ENCODE measurements at regions not wholly inside any gene's neighbourhood (a gene's known extent, or its start where the extent isn't known, plus 50 kb on each side); places are given as distances from the start of the nearest gene placed in this dataset.

DNA sequence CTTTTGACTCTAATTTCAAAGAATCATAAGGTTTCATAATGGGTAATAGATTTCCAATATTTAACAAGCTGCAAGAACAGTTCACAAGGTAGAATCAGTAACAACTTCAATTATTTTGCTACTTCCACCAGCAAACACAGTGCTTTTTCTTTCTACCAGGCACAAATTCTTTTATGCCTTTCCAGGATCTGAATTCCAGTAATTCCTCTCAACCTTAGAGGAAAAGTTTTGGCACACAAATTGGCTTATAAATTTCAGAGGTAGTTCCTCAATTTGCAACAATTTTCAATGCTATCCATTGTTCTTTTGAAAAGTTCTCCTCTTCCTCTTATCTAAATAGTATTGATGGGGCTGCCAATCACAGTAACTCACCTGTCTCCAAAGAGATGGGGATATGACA is 665.4 kb upstream of the PHF14 start:
- Mint-ChIP-seq H3K27me3 (ENCODE audit: low read depth) (no peaks in the 10 kb centered on the region), H3K4me1 (no peaks in the 10 kb centered on the region), H3K36me3 (no peaks in the 10 kb centered on the region), H3K4me3 (no peak overlapping the region), H3K27ac (no peak overlapping the region), H3K9me3 (peaks cover 20% of the 10 kb centered on the region)
- ATAC-seq (no peak), DNase-seq (ENCODE audit: low spot score) (no peak)
- POLR2A ChIA-PET: no interaction called here
- TF ChIP-seq, protein P1, sequence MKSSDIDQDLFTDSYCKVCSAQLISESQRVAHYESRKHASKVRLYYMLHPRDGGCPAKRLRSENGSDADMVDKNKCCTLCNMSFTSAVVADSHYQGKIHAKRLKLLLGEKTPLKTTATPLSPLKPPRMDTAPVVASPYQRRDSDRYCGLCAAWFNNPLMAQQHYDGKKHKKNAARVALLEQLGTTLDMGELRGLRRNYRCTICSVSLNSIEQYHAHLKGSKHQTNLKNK (CRISPR knock-in tag; IDR thresholded peaks at IDR 0.05): no peak
- no peak for TF ChIP-seq ZNF396 (CRISPR knock-in tag; IDR thresholded peaks at IDR 0.05; ENCODE audit: borderline replicate concordance)
- no peak for TF ChIP-seq CBFB (CRISPR knock-in tag; IDR thresholded peaks at IDR 0.05; ENCODE audit: low read depth)
- CTCF ChIA-PET: no interaction called here

DNA sequence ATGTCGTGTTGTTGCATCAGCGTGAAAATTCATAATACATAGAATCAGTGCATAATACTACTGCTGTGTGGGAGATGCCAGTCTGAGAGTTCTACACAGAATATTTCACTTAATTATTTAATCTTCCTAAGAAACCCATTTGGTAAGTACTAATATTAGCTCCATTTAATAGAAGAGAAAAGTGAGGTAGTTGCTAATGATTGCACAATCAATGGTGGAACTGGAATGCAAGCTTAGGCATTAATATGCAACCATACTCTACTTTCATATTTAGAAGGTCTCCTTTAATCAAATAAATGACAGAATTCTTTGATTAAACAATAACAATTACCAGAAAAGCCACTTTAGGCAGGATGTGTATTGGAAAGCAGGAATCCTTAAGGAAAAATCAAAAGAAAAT is 660.7 kb upstream of the PHF14 start:
- CTCF ChIA-PET: no interaction called here
- H3K9me3 Mint-ChIP-seq: no peaks in the 10 kb centered on the region
- ATAC-seq (no peak), DNase-seq (ENCODE audit: low spot score) (no peak)
- H3K27ac Mint-ChIP-seq: no peak overlapping the region
- TF ChIP-seq ZNF396 (CRISPR knock-in tag; IDR thresholded peaks at IDR 0.05; ENCODE audit: borderline replicate concordance) (no peak), KAT7 (CRISPR knock-in tag; IDR thresholded peaks at IDR 0.05; ENCODE audit: borderline replicate concordance) (no peak), ZNF423 (CRISPR knock-in tag; IDR thresholded peaks at IDR 0.05) (no peak), NR2C2 (CRISPR knock-in tag; IDR thresholded peaks at IDR 0.05) (no peak), FOXP1 (CRISPR knock-in tag; IDR thresholded peaks at IDR 0.05; ENCODE audit: borderline replicate concordance) (no peak), FOXK1 (CRISPR knock-in tag; IDR thresholded peaks at IDR 0.05) (no peak), ETV6 (CRISPR knock-in tag; IDR thresholded peaks at IDR 0.05) (no peak), CBFB (CRISPR knock-in tag; IDR thresholded peaks at IDR 0.05; ENCODE audit: low read depth) (no peak), ZNF219 (CRISPR knock-in tag; IDR thresholded peaks at IDR 0.05; ENCODE audit: borderline replicate concordance) (no peak), ZNF317 (CRISPR knock-in tag; IDR thresholded peaks at IDR 0.05; ENCODE audit: borderline replicate concordance, low read depth) (no peak)
- TF ChIP-seq, protein P2, sequence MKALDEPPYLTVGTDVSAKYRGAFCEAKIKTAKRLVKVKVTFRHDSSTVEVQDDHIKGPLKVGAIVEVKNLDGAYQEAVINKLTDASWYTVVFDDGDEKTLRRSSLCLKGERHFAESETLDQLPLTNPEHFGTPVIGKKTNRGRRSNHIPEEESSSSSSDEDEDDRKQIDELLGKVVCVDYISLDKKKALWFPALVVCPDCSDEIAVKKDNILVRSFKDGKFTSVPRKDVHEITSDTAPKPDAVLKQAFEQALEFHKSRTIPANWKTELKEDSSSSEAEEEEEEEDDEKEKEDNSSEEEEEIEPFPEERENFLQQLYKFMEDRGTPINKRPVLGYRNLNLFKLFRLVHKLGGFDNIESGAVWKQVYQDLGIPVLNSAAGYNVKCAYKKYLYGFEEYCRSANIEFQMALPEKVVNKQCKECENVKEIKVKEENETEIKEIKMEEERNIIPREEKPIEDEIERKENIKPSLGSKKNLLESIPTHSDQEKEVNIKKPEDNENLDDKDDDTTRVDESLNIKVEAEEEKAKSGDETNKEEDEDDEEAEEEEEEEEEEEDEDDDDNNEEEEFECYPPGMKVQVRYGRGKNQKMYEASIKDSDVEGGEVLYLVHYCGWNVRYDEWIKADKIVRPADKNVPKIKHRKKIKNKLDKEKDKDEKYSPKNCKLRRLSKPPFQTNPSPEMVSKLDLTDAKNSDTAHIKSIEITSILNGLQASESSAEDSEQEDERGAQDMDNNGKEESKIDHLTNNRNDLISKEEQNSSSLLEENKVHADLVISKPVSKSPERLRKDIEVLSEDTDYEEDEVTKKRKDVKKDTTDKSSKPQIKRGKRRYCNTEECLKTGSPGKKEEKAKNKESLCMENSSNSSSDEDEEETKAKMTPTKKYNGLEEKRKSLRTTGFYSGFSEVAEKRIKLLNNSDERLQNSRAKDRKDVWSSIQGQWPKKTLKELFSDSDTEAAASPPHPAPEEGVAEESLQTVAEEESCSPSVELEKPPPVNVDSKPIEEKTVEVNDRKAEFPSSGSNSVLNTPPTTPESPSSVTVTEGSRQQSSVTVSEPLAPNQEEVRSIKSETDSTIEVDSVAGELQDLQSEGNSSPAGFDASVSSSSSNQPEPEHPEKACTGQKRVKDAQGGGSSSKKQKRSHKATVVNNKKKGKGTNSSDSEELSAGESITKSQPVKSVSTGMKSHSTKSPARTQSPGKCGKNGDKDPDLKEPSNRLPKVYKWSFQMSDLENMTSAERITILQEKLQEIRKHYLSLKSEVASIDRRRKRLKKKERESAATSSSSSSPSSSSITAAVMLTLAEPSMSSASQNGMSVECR (CRISPR knock-in tag; IDR thresholded peaks at IDR 0.05; ENCODE audit: borderline replicate concordance): no peak
- TF ChIP-seq, protein P3, sequence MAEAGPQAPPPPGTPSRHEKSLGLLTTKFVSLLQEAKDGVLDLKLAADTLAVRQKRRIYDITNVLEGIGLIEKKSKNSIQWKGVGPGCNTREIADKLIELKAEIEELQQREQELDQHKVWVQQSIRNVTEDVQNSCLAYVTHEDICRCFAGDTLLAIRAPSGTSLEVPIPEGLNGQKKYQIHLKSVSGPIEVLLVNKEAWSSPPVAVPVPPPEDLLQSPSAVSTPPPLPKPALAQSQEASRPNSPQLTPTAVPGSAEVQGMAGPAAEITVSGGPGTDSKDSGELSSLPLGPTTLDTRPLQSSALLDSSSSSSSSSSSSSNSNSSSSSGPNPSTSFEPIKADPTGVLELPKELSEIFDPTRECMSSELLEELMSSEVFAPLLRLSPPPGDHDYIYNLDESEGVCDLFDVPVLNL (CRISPR knock-in tag; IDR thresholded peaks at IDR 0.05; ENCODE audit: borderline replicate concordance, low read depth): no peak
- TF ChIP-seq, protein P4, sequence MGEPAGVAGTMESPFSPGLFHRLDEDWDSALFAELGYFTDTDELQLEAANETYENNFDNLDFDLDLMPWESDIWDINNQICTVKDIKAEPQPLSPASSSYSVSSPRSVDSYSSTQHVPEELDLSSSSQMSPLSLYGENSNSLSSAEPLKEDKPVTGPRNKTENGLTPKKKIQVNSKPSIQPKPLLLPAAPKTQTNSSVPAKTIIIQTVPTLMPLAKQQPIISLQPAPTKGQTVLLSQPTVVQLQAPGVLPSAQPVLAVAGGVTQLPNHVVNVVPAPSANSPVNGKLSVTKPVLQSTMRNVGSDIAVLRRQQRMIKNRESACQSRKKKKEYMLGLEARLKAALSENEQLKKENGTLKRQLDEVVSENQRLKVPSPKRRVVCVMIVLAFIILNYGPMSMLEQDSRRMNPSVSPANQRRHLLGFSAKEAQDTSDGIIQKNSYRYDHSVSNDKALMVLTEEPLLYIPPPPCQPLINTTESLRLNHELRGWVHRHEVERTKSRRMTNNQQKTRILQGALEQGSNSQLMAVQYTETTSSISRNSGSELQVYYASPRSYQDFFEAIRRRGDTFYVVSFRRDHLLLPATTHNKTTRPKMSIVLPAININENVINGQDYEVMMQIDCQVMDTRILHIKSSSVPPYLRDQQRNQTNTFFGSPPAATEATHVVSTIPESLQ (CRISPR knock-in tag; IDR thresholded peaks at IDR 0.05): no peak
- TF ChIP-seq, protein P1 (CRISPR knock-in tag; IDR thresholded peaks at IDR 0.05): no peak
- TF ChIP-seq, protein P5, sequence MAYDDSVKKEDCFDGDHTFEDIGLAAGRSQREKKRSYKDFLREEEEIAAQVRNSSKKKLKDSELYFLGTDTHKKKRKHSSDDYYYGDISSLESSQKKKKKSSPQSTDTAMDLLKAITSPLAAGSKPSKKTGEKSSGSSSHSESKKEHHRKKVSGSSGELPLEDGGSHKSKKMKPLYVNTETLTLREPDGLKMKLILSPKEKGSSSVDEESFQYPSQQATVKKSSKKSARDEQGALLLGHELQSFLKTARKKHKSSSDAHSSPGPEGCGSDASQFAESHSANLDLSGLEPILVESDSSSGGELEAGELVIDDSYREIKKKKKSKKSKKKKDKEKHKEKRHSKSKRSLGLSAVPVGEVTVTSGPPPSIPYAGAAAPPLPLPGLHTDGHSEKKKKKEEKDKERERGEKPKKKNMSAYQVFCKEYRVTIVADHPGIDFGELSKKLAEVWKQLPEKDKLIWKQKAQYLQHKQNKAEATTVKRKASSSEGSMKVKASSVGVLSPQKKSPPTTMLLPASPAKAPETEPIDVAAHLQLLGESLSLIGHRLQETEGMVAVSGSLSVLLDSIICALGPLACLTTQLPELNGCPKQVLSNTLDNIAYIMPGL (CRISPR knock-in tag; IDR thresholded peaks at IDR 0.05): no peak
- TF ChIP-seq, protein P6, sequence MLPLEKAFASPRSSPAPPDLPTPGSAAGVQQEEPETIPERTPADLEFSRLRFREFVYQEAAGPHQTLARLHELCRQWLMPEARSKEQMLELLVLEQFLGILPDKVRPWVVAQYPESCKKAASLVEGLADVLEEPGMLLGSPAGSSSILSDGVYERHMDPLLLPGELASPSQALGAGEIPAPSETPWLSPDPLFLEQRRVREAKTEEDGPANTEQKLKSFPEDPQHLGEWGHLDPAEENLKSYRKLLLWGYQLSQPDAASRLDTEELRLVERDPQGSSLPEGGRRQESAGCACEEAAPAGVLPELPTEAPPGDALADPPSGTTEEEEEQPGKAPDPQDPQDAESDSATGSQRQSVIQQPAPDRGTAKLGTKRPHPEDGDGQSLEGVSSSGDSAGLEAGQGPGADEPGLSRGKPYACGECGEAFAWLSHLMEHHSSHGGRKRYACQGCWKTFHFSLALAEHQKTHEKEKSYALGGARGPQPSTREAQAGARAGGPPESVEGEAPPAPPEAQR (CRISPR knock-in tag; IDR thresholded peaks at IDR 0.05): no peak
- H3K4me3 Mint-ChIP-seq: no peak overlapping the region
- no peaks in the 10 kb centered on the region for H3K27me3 Mint-ChIP-seq (ENCODE audit: low read depth)
- POLR2A ChIA-PET: no interaction called here
- H3K4me1 Mint-ChIP-seq: no peaks in the 10 kb centered on the region
- no peaks in the 10 kb centered on the region for H3K36me3 Mint-ChIP-seq

Measured in WTC11 (cell line).